Neuronal stem cell (in vitro differentiated cells): ENCODE measurements at regions not wholly inside any gene's neighbourhood (a gene's known extent, or its start where the extent isn't known, plus 50 kb on each side); places are given as distances from the start of the nearest gene placed in this dataset.

Source experiments
- DNase-seq: peaks from one replicate; pipeline ENCODE4 v3.0.0-alpha.2; 2013; ENCODE audit warnings: low spot score
- H2AFZ ChIP-seq: one replicate; pipeline ENCODE4 v1.6.1; 2013; ENCODE audit warnings: mild to moderate bottlenecking, low read length, inconsistent platforms
- H2AK5ac ChIP-seq: 2 replicates; pipeline ENCODE4 v1.6.1; 2013; ENCODE audit warnings: low read depth, mild to moderate bottlenecking, inconsistent platforms, low read length, moderate library complexity, mixed read lengths
- H2BK120ac ChIP-seq: 2 replicates; pipeline ENCODE4 v1.6.1; 2013; ENCODE audit warnings: low read depth, mild to moderate bottlenecking, inconsistent platforms, low read length, moderate library complexity, mixed read lengths
- H2BK12ac ChIP-seq: one replicate; pipeline ENCODE4 v1.6.1; 2013; ENCODE audit warnings: low read length, inconsistent platforms
- H2BK15ac ChIP-seq: 2 replicates; pipeline ENCODE4 v1.6.1; 2013; ENCODE audit warnings: mild to moderate bottlenecking, low read length, inconsistent platforms, mixed read lengths
- H2BK5ac ChIP-seq: one replicate; pipeline ENCODE4 v1.6.1; 2013; ENCODE audit warnings: inconsistent platforms, mild to moderate bottlenecking, low read length, moderate library complexity
- H3K14ac ChIP-seq: one replicate; pipeline ENCODE4 v1.6.1; 2013; ENCODE audit warnings: low read length, inconsistent platforms
- H3K18ac ChIP-seq: 2 replicates; pipeline ENCODE4 v1.6.1; 2013; ENCODE audit warnings: low read length, inconsistent platforms
- H3K23ac ChIP-seq: 2 replicates; pipeline ENCODE4 v1.6.1; 2013; ENCODE audit warnings: low read depth, mild to moderate bottlenecking, mixed read lengths, low read length, inconsistent platforms; ENCODE audit not compliant: poor library complexity
- H3K27ac ChIP-seq: replicated peaks from 3 replicates; pipeline ENCODE4 v1.5.1; 2013; ENCODE audit warnings: low read length, inconsistent platforms
- H3K27me3 ChIP-seq, 3 experiments: 2 replicates each; pipeline ENCODE4 v1.6.1; 2013; ENCODE audit warnings: low read length in 3 of 3, mild to moderate bottlenecking in 2 of 3, inconsistent platforms in 1 of 3, low read depth in 1 of 3, mixed read lengths in 1 of 3, moderate library complexity in 1 of 3; ENCODE audit not compliant: control insufficient read depth in 3 of 3, insufficient read depth in 3 of 3
- H3K36me3 ChIP-seq, 2 donors: replicated peaks in 1 of 2; 2 replicates each; pipeline ENCODE4 v1.6.1; 2013; ENCODE audit warnings: low read length in 2 of 2; ENCODE audit not compliant: control insufficient read depth in 2 of 2, insufficient read depth in 2 of 2
- H3K4ac ChIP-seq: 2 replicates; pipeline ENCODE4 v1.6.1; 2013; ENCODE audit warnings: inconsistent platforms, mild to moderate bottlenecking, low read length, moderate library complexity
- H3K4me1 ChIP-seq, 2 donors: 1 replicate in 1 of 2; 2 replicates in 1 of 2; pipeline ENCODE4 v1.6.1; 2013; ENCODE audit warnings: low read length in 2 of 2, low read depth in 1 of 2; ENCODE audit not compliant: control insufficient read depth in 2 of 2, insufficient read depth in 1 of 2
- H3K4me2 ChIP-seq: one replicate; pipeline ENCODE4 v1.6.1; 2013; ENCODE audit warnings: mild to moderate bottlenecking, low read length, inconsistent platforms; ENCODE audit not compliant: insufficient read depth, poor library complexity, severe bottlenecking
- H3K4me3 ChIP-seq, 2 donors: 2 replicates each; pipeline ENCODE4 v1.5.1; 2013; ENCODE audit warnings: low read length in 2 of 2, mild to moderate bottlenecking in 2 of 2, inconsistent platforms in 1 of 2, moderate library complexity in 1 of 2
- H3K79me1 ChIP-seq: one replicate; pipeline ENCODE4 v1.6.1; 2013; ENCODE audit warnings: low read depth, mild to moderate bottlenecking, inconsistent platforms, low read length, moderate library complexity
- H3K9ac ChIP-seq: one replicate; pipeline ENCODE4 v1.6.1; 2013; ENCODE audit warnings: mild to moderate bottlenecking, low read depth, low read length, inconsistent platforms; ENCODE audit not compliant: poor library complexity
- H3K9me3 ChIP-seq, 2 donors: replicated peaks in 1 of 2; 2 replicates each; pipeline versions ENCODE3 to v1.6.1; 2013; ENCODE audit warnings: low read length in 2 of 2, mild to moderate bottlenecking in 2 of 2, inconsistent platforms in 1 of 2, low read depth in 1 of 2, mixed read lengths in 1 of 2, moderate library complexity in 1 of 2; ENCODE audit not compliant: control insufficient read depth in 2 of 2, insufficient read depth in 1 of 2
- H4K8ac ChIP-seq: one replicate; pipeline ENCODE4 v1.6.1; 2013; ENCODE audit warnings: low read depth, mild to moderate bottlenecking, inconsistent platforms, low read length, moderate library complexity
- H4K91ac ChIP-seq: one replicate; pipeline ENCODE4 v1.6.1; 2013; ENCODE audit warnings: low read length, low read depth, mild to moderate bottlenecking, inconsistent platforms; ENCODE audit not compliant: poor library complexity
- WGBS, 2 donors: extraction: QIAGEN DNeasy Blood & Tissue Kit; methylation state at CpG; one replicate each; pipeline ENCODE4 v1.1.7; 2013; ENCODE audit warnings: missing lambda C conversion rate in 2 of 2, mixed read lengths in 1 of 2; ENCODE audit not compliant: insufficient read length in 2 of 2, insufficient replicate concordance in 1 of 2; ENCODE audit errors: extremely low coverage in 2 of 2; 5-methylcytosine and 5-hydroxymethylcytosine counted together

GRCh38 chr9:28234133-28234893 lies 661.0 kb upstream of the C9orf72 start:
- Histone ChIP-seq H3K23ac (no peak overlapping the region), H2AFZ (no peak overlapping the region), H3K79me1 (no peaks in the 10 kb centered on the region), H3K27me3 (no peaks in the 10 kb centered on the region), H3K18ac (peak overlapping the region; percentile 60), H3K4me2 (no peak overlapping the region), H3K9me3 (no peaks in the 10 kb centered on the region), H2BK120ac (no peak overlapping the region), H2AK5ac (no peak overlapping the region), H3K14ac (no peak overlapping the region), H3K36me3 (no peaks in the 10 kb centered on the region), H2BK12ac (no peak overlapping the region), H2BK15ac (no peak overlapping the region), H3K4me1 (no peaks in the 10 kb centered on the region), H3K4me3 (no peak overlapping the region), H2BK5ac (no peak overlapping the region), H4K8ac (peak overlapping the region; percentile 65), H3K4ac (no peak overlapping the region), H4K91ac (no peak overlapping the region), H3K27ac (no peak overlapping the region), H3K9ac (no peak overlapping the region)
- no CpG with 5 or more reads among the region's 6 CpGs for WGBS, 2 donors
- no peak for DNase-seq

- Histone ChIP-seq H2BK12ac (no peak overlapping the region), H3K79me1 (no peaks in the 10 kb centered on the region), H3K27ac (no peak overlapping the region), H4K8ac (no peak overlapping the region), H2BK5ac (no peak overlapping the region), H3K4me1 (no peaks in the 10 kb centered on the region), H3K14ac (no peak overlapping the region), H4K91ac (no peak overlapping the region), H3K4ac (no peak overlapping the region), H3K9me3 (no peaks in the 10 kb centered on the region), H2AFZ (no peak overlapping the region), H3K9ac (no peak overlapping the region), H3K23ac (no peak overlapping the region), H2BK15ac (no peak overlapping the region), H3K4me2 (no peak overlapping the region), H2AK5ac (no peak overlapping the region), H3K4me3 (no peak overlapping the region), H3K18ac (no peak overlapping the region), H2BK120ac (no peak overlapping the region), H3K27me3 (no peaks in the 10 kb centered on the region), H3K36me3 (no peaks in the 10 kb centered on the region)
- no peak for DNase-seq
- no CpG with 5 or more reads among the region's 1 CpG for whole genome bisulfite sequencing, 2 donors
Observed at GRCh38 chr9:28234894-28235277, 661.6 kb upstream of the C9orf72 start.

GRCh38 chr9:28249424-28249823 lies 676.1 kb upstream of the C9orf72 start:
- no peak overlapping the region for H3K18ac ChIP-seq
- no peak overlapping the region for H2AFZ ChIP-seq
- H3K4ac ChIP-seq, result no peak overlapping the region
- H2BK5ac ChIP-seq, result no peak overlapping the region
- H2BK120ac ChIP-seq, result no peak overlapping the region
- no peak overlapping the region for H2AK5ac ChIP-seq
- DNase-seq, result no peak
- no peak overlapping the region for H4K8ac ChIP-seq
- H2BK12ac ChIP-seq, result no peak overlapping the region
- H2BK15ac ChIP-seq, result no peak overlapping the region
- no peaks in the 10 kb centered on the region for H3K36me3 ChIP-seq
- H3K14ac ChIP-seq, result no peak overlapping the region
- no peaks in the 10 kb centered on the region for H3K79me1 ChIP-seq
- no peak overlapping the region for H3K4me2 ChIP-seq
- no peak overlapping the region for H4K91ac ChIP-seq
- H3K9ac ChIP-seq, result no peak overlapping the region
- peaks cover 0 to 4% of the 10 kb centered on the region in 2 donors for H3K4me1 ChIP-seq
- H3K4me3 ChIP-seq, result no peak overlapping the region
- no peak overlapping the region for H3K23ac ChIP-seq
- H3K9me3 ChIP-seq, result no peaks in the 10 kb centered on the region
- no peaks in the 10 kb centered on the region for H3K27me3 ChIP-seq
- no CpG with 5 or more reads among the region's 2 CpGs for WGBS, 2 donors
- H3K27ac ChIP-seq, result no peak overlapping the region

- Histone ChIP-seq H2AFZ (no peak overlapping the region), H3K14ac (no peak overlapping the region), H2AK5ac (no peak overlapping the region), H2BK120ac (no peak overlapping the region), H3K23ac (no peak overlapping the region), H3K4ac (no peak overlapping the region), H3K9me3 (no peaks in the 10 kb centered on the region), H3K4me3 (no peak overlapping the region), H2BK5ac (no peak overlapping the region), H3K79me1 (no peaks in the 10 kb centered on the region), H3K18ac (no peak overlapping the region), H3K4me2 (no peak overlapping the region), H4K8ac (no peak overlapping the region), H2BK15ac (no peak overlapping the region), H3K36me3 (no peaks in the 10 kb centered on the region), H2BK12ac (no peak overlapping the region), H3K4me1 (peaks cover 0 to 4% of the 10 kb centered on the region in 2 donors), H3K27me3 (no peaks in the 10 kb centered on the region), H3K27ac (no peak overlapping the region), H3K9ac (no peak overlapping the region), H4K91ac (no peak overlapping the region)
- no CpG with 5 or more reads among the region's 3 CpGs for WGBS, 2 donors
- no peak for DNase-seq
Observed at GRCh38 chr9:28255174-28255573, 681.9 kb upstream of the C9orf72 start.
